CD4-positive, alpha-beta T cell treated with Interleukin-15 for 4 hours (primary cell): ENCODE measurements at regions not wholly inside any gene's neighbourhood (a gene's known extent, or its start where the extent isn't known, plus 50 kb on each side); places are given as distances from the start of the nearest gene placed in this dataset.
"Not testable (repeated sequence)": the region's sequence is repeated elsewhere in the genome, so short reads cannot be mapped to it uniquely, and the experiment has no call there.

ENCODE experiments used
- DNase-seq: peaks from one replicate; pipeline ENCODE4 v3.0.0-alpha.2; 2020; ENCODE audit warnings: low spot score

GRCh38 chr2:239819974-239820555, 205.1 kb downstream of the NDUFA10 start:
- DNase-seq = no peak

- no peak for DNase-seq
Observed at GRCh38 chr2:239819091-239819973, 205.8 kb downstream of the NDUFA10 start.

- no peak for DNase-seq
Observed at GRCh38 chr2:239818531-239819011, 206.6 kb downstream of the NDUFA10 start.

- DNase-seq = no peak
Observed at GRCh38 chr2:239818086-239818485, 207.1 kb downstream of the NDUFA10 start.

- DNase-seq = not testable (repeated sequence)
Observed at GRCh38 chr2:239817468-239818031, 207.6 kb downstream of the NDUFA10 start.

GRCh38 chr2:239816576-239817467, 208.3 kb downstream of the NDUFA10 start:
- DNase-seq = no peak

- no peak for DNase-seq
Observed at GRCh38 chr2:239815671-239816070, 209.5 kb downstream of the NDUFA10 start.

- no peak for DNase-seq
Observed at GRCh38 chr2:239814861-239815601, 210.1 kb downstream of the NDUFA10 start.

- no peak for DNase-seq
Observed at GRCh38 chr2:239814116-239814860, 210.9 kb downstream of the NDUFA10 start.

GRCh38 chr2:239813261-239814115, 211.7 kb downstream of the NDUFA10 start:
- DNase-seq = no peak

GRCh38 chr2:239811806-239812560, 213.2 kb downstream of the NDUFA10 start:
- DNase-seq = no peak

- no peak for DNase-seq
Observed at GRCh38 chr2:239811111-239811781, 213.9 kb downstream of the NDUFA10 start.

GRCh38 chr2:239809391-239809790, 215.8 kb downstream of the NDUFA10 start:
- no peak for DNase-seq

GRCh38 chr2:239807568-239807967, 217.6 kb downstream of the NDUFA10 start:
- no peak for DNase-seq

GRCh38 chr2:239806758-239807434, 218.2 kb downstream of the NDUFA10 start:
- DNase-seq = no peak

GRCh38 chr2:239806276-239806675, 218.9 kb downstream of the NDUFA10 start:
- DNase-seq = no peak

GRCh38 chr2:239805414-239805813, 219.7 kb downstream of the NDUFA10 start:
- DNase-seq = no peak

- no peak for DNase-seq
Observed at GRCh38 chr2:239805043-239805329, 220.2 kb downstream of the NDUFA10 start.
